CD4-positive, alpha-beta T cell treated with Interleukin-4 for 1 hour (primary cell): ENCODE measurements at regions not wholly inside any gene's neighbourhood (a gene's known extent, or its start where the extent isn't known, plus 50 kb on each side); places are given as distances from the start of the nearest gene placed in this dataset.
A peak's percentile ranks its signal among the peaks of the same experiment; 100 is the strongest.

Experiments
- DNase-seq, 2 donors: peaks; one replicate each; pipeline ENCODE4 v3.0.0-alpha.2; 2020 to 2022

DNA sequence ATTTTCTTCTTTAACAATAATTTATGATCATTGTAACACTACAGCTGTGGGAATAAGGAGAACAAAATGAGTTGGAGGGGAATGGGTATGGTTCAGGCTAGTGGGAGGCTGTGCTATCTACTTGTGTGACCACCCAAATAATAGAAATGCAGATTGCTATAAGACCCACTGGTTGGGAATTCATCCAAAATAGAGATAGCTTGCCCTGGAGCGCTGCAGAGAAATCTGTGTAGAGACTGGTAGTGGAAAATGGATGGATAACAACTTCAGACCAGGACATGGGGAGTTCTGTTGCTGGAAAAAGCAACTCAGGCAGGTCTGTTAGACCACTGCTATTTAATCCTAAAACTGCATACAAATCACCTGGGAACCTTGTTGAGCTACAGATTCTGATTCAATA is 137.1 kb upstream of the MKLN1 start:
- no peak for DNase-seq

DNA sequence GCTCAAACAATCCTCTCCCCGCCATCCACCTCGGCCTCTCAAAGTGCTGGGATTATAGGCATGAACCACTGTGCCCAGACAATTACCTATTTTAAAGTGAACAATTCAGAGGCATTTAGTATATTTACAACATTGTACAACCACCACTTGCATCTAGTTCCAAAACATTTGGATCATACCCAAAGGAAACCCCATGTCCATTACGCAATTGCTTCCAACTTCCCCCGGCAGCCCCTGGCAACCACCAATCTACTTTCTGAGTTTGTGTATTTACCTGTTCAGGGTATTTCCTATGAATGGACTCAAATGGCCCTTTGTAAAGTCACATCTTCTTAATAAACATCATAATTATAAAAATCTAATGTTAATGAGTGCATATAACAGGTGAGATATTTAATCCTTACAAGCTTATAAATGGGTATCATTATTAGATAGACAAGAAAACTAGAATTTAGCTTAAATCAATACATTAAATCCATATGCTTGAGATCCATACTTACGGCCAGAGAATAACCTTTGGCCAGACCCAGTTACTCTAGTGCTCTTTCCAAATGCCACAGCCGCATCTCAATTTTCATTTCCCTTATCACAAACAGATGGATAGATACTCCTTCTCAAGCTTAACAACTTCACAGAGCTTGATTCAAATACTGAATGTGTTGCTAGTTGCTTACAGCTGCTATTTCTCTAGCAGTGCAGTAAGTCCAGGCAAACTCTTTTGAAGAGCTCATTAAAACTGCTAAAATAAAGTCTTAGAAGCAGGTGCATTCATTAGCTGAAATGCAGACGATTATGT is 133.4 kb upstream of the MKLN1 start:
- DNase-seq = no peak

DNA sequence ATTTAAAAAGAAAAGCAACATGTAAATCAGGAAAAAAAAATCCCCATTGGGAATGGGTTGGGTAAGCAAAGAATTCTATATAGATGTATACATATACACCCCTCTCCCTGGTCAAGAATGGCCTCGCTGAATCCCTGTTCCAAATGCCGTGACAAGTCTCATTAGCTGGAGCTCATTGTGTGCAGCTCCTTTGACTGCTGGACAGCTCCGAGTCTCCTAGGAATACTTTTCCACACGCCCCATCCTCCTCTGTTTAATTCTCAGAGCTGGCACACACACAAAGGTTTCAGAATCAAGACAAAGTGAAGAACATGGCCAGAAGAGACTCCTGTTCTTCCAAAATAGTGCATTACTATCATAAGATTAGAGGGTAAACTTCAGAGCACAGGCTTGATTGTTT is 130.9 kb upstream of the MKLN1 start:
- DNase-seq = no peak

DNA sequence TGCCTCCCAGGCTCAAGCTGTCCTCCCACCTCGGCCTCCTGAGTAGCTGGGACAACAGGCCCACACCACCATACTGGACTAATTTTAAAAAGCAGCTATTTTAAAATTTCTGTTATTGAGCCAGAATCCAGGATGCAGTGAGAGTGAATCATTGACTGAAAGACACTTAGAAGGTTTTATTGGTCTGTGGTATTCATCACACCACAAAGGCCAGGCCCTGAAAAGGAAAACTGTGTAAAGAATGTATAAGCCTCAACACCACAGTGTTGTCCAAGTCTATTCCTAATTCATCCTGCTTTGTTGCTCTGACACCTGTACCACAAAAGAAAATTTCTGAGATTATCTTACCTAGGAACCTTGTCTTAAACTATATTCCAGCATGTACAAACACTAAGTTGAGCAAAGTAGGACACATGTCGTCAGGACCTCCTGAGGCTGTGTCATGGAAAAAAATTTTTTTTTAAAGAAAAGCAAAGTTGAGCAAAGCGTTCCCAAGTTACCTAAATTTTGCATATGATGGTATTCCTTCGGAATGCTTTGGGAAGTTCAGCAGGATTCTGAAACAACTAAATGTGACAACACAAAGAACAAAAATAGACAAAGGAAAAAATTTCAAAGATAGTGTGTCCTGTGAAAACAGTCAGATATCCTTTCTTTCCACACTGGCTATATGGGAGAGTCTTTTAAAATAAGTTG is 129.6 kb upstream of the MKLN1 start:
- DNase-seq = no peak

DNA sequence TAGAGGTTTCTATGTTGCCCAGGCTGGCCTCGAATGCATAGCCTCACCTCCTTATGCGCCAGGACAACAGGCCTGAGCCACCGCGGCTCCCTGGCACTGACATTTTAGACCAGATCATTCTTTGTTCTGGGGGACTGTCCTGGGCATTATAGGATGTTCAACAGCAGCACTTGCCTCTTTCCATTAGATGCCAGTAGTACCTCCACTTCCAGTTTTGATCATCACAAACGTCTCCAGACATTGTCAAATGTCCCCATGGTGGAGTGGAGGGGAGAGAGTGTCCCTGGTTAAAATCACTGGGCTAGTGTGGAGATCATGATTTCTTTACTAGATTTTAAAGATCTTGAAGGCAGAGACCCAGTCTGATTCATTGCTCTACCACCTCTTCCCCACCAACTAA is 125.2 kb upstream of the MKLN1 start:
- DNase-seq = no peak

DNA sequence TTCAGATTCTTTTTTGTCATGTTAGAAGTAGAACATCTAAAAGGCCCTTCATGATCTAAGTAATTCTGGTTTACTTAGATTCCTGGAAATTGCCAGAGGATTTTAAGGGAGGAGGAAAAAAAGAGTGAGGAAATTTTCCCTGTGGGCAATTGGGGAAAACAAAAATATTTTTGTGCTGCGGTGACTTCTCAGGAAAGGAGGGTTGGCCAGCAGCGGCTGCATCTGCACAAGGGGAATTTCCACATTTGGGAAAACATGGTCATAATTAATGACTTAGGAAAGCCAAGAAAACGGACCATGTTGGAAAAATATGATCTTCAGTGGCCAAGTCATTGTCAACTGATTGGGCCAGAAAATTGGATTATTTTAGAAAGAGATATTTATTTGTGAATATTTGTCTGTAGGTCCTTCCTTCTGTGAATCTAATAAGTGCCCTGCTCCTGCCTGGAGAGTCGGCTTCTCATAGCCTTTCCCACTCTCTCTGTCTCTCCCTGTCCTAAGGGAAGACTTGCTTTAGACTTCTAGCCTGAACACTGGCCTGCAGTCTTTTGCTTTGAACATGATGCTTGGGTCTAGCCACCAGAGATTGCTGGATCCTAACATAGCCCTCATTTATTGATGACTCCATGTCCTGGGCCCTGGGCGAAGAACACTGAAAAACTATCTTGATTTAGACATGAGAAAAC is 124.2 kb upstream of the MKLN1 start:
- no peak for DNase-seq

DNA sequence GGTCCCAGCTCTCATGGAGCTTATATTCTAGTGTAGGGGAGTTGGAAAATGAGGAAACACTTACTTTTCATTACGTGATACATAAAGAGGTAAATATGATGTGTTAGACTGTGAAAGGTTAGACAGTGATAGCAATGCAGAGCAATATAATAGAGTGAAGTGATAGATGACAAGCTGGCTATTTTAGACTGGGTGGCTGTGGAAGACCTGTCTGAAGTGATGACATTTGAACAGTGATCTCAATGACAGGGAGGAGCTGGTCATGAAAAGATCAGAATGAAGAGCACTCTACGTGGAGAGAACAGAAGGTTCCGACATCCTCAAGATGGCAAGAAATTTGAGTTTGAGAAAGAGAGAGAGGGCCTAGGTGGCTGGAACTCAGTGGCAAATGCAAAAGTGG is 118.9 kb upstream of the MKLN1 start:
- no peak for DNase-seq

DNA sequence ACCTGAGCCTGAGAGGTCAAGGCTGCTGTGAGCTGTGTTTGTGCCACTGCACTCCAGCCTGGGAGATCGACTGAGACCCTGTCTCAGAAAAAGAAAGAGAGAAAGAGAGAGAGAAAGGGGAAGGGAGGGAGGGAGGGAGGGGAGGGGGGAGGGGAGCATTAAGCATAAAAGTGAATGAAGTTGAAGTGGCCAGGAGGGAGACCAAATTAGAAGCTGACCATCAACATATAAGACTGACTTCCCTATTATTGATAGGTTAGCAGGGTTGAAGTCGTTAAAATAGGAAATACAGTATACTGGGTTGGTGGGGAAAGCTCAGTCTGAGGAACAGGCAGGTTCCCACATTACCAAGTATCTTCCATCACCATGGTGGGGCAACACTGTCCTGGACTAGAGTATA is 117.1 kb upstream of the MKLN1 start:
- no peak for DNase-seq

DNA sequence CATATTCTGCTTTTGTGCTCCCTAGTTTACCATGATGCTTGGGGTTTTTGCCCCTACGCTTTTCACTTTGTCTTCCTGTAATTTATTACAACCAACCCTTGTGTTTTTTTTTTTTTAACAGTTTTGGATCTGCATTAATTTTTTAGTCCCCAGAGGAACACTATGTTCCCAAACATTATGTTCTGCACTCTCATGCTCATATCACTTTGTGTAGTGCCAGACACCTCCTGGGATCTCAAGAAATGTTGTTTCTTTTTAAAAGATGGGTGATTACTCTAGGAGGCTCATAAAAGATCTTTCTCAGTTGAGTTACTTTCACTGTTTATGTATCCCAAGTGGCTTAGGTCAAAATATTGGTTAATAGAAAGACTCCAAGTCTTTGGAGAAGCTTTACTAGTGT is 116.2 kb upstream of the MKLN1 start:
- no peak for DNase-seq

DNA sequence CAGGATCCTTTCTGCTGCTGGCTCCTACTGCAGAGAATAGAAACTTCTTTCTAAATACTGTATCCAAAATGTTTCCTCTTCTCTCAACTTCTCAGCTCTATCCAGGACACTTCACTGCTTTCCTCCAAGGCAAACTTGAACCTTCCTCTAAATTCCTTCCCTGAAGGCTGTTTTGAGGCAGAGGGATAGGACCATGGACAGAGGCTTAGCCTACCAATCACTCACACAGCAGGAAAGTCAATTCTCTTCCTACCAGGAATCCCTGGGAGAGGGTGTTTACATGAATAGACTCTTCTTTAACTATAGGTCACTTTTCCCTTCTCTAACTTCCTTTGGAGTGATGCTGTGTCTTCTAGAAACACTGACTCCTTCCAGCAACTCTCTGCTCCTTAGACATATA is 115.6 kb upstream of the MKLN1 start:
- DNase-seq = no peak

DNA sequence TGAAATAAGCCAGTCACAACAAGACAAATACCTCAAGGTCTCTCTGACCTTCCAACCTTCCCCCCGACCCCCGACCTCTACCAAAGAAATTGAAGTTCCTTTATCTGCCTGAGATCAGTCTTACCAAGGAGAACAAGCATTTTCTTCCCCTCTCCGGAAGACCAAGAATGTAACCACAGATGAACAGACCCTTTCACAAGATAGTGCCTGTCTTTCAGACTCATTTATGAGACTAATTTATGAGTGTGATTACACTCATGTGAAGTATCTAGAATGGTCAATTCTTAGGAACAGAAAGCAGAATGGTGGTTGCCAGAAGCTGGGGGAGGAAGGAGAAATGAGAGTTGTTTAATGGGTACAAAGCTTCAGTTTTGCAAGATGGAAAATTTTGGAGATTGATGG is 108.9 kb upstream of the MKLN1 start:
- DNase-seq = no peak

DNA sequence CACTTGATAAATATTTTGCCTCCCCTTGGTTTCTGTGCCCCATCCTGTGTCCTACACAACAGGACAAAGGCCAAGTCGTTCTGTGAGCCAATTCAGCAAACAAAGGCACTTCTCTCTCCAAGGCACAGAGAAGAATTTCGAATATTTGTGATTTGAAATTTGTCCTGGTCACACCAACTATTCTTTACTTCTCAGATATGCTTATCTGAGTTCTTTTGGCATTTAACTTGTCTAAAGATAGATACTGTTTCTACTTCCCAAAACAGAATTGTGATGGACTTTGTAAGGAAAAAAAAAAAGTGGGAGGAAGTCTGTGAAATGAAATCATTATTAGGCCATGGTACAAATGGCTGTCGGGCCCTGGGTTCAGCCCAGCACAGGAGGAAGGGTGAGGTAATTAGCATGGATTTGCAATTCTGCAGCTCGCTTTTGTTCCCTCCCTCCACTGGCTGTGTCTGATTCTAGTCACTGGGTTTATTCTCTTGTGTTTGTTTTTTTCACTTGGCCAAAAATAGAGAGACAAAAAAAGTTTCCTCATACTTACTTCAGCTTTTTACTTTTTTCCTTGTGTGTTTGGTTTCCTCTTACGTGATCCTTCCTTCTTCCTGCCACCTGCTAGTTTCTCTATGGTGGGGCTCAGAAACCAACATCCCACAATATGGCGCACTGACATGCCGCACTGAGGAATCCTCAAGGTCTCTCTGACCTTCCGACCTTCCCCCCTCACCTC is 108.2 kb upstream of the MKLN1 start:
- DNase-seq = peak in 1 of 2 donors; percentile 26

DNA sequence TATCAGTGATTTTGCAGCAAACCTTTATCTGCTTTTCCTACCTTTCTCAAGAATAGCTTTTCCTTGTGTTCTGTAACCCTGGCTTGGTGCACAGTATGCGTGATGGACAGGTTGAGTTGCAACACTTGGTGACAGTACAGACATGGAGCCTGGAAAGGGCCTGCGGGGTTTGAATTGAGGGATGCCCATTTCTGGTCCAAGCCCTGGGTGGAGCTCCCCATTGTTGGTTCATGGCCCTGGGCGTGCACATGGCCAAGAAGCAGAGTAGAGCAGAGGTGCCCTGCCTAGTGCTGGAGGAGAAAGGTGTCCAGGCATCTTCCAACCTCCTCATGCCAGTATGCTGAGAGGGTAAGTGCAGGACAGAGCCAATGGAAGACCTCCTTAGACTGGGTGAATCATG is 106.6 kb upstream of the MKLN1 start:
- no peak for DNase-seq

DNA sequence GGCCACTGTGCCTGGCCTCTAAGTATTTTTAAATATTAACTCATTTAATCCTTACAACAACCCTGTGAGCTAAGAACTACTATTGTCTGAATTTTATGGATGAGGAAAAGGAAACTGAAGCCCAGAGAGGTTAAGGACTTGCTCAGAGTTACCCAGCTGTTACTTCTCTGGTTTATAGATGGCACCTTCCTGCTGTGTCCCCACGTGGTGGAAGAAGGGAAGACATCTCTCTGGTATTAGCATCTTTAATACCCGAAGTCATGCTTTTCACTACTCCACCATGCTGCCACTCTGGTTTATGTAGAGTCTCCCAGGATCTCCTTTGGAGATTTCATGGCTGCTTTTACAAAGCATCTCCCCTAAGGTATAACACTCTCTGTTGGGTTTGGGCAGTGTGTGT is 105.5 kb upstream of the MKLN1 start:
- no peak for DNase-seq

DNA sequence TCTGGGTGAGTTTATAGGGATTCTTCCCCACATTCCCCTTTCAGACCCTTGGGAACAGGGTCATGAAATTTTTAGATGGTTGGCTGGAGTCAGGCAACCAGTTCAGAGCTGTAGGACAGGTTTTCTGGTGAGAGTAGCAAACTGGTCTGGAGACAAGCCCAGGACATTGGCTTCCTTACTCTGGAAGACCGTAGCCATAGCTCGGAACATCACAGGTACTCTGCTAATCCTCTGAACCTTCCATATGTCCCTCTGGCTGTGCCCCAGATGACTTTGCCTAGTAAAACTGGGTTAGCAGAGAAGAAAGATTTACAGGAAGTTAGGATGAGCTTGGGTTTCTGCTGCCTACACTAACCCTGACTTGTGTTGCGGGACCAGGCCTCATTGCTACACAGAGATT is 104.5 kb upstream of the MKLN1 start:
- no peak for DNase-seq

DNA sequence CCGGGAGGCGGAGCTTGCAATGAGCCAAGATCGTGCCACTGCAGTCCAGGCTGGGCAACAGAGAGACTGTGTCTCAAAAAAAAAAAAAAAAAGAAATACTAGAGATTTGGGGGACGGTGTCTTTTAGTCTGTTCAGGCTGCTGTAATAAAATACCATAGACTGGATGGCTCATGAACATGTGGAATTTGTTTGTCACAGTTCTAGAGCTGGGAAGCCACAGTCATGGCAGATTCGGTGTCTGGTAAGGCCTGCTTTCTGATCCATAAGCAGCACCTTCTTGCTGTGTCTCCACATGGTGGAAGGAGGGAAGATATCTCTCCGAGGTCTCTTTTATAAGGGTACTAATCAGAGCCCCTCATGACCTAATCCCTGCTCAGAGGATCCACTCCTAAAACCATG is 102.7 kb upstream of the MKLN1 start:
- no peak for DNase-seq

DNA sequence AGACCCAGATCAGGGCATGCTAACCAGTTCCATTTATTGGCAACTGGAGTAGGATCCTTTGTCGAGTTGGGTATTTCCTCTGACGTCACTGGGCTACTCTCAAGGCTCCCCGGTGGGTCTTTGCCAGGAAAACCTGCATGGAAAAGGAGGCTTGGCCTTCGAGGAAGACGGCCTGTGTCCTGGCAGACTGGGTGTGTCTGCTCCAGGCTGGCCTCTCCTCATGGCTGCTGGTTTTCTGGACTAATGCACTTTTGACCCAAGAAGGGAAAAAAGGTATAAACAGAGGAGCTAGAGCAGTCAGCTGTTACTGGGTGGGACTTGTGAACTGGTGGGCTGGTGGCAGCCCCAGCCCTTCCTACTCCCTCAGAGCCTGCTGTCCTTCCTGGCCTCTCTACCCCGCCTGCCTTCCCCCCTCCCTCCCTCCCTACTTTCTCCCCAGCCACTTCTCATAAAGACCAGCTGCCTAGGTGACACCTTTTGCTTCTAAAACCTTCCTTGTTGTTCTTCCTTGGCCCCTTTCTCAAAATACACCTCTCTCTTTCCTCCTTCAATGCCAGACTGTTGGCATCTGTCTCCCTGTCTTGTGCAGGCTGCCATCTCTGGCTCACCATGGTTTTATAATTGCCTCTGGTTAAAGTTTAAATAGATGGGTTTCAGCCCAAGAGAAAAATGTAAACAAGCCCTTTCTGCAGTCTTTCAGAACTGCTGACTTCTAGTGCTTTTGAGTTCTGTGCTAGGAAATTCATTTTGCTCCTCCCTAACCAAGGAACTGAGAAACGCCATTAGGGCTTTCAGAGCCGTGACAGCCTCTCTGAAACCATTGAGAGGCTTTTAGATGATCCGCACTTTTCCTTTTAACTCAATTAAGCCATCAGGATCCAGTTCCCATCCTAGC is 101.8 kb upstream of the MKLN1 start:
- no peak for DNase-seq

DNA sequence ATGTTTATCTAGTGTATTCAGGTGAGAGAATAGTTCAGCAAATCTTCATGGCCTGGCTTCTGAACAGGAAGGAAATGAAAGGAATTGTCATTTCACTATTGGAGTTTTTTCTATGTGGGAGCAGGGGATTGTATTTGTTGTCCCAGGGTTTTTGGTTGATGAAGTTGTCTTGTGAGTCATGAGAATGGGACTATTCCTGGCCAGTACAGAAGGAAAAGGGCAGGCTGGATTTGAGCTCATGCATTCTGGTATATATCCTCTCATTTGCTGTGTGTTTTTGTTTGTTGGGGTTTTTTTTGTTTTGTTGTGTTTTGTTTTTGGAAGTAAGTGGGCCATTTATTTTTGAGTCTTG is 101.2 kb upstream of the MKLN1 start:
- DNase-seq = no peak

DNA sequence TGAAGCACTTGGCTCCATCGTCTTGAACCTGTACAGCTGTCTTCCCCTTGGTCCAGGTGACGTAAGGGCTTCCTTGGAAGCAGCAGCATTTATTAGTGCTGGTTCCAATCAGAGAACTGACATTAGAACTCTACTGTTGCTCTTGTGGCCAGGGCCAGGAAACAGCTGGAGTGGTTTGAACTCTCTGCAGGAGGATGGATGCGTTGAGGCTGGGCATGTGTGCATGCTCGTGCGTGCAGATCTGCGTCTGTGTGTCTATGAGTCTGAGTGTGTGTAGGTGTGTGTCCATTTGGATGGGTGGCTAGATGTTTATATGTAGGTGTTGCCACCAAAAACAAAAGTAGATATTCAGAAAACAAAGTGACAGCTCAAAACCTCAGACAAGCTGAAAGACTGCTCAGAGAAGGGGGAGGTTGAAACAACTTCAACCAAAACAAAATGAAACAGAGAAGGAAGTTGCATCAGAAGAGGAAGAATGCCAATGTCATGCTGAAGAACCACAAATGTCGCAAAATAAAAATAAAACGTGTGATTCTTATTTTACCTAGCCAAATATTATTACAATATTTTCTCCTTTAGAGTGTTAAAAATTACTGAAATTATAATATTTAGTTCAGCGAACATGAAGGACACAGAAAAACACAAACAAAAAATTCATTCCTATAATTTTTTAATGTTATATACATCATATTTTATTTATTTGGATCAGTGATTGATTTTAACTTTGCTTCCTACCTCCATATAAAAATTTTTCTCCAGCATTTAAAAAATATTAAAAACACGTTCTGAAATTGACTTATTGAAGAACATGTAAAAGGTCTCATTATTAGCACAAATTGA is 96.1 kb upstream of the MKLN1 start:
- DNase-seq = peak; percentile 75 to 76

DNA sequence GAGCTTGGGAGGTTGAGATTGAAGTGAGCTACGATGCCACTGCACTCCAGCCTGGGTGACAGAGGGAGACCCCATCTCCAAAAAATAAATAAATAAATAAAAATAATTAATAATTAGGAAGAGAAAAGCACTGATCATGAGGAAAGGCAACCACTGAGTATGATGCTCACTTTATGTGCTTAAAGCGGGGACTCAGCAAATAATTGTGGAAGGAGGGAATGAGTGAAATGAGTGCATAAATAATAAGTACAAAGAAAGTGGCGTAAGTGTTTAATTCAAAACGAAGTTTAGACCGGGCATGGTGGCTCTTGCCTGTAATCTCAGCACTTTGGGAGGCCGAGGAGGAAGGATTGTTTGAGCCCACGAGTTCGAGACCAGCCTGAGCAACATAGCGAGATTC is 94.9 kb upstream of the MKLN1 start:
- no peak for DNase-seq

DNA sequence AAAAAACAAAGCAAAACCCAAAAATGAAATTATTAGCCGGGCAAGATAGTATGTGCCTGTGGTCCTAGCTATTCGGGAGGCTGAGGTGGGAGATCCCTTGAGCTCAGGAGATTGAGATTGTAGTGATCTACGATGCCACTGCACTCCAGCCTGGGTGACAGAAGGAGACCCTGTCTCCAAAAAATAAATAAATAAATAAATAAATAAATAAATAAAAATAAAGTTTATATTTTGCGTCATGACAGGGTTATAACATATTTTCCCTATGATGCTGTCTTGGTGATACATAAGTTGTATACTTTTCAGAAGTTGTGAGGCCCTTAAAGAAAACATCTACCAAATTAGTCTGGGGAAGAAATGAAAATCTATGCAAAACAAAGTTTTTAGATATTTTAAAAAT is 94.5 kb upstream of the MKLN1 start:
- DNase-seq = no peak
